ENCODE measurements at regions not wholly inside any gene's neighbourhood (a gene's known extent, or its start where the extent isn't known, plus 50 kb on each side); places are given as distances from the start of the nearest gene placed in this dataset.

- Histone ChIP-seq H3K27me3 (ENCODE audit: control insufficient read depth, insufficient read depth, low read length) (no peaks in the 10 kb centered on the region), H3K4me3 (ENCODE audit: low read depth, low read length) (no peak overlapping the region), H3K36me3 (ENCODE audit: control insufficient read depth, insufficient read depth, low read length) (no peaks in the 10 kb centered on the region)
- FAIRE-seq (no peak), DNase-seq (ENCODE audit: low read depth) (no peak)
- no peak for TF ChIP-seq CTCF (IDR thresholded peaks at IDR 0.05; ENCODE audit: insufficient read depth, low read length, severe bottlenecking)
These were observed 298.3 kb downstream of the CDH11 start for GRCh38 chr16:64823481-64824075.

GRCh38 chr16:64809876-64810629 is 311.8 kb downstream of the CDH11 start:
- Histone ChIP-seq H3K27me3 (ENCODE audit: control insufficient read depth, insufficient read depth, low read length) (no peaks in the 10 kb centered on the region), H3K4me3 (ENCODE audit: low read depth, low read length) (no peak overlapping the region), H3K36me3 (ENCODE audit: control insufficient read depth, insufficient read depth, low read length) (no peaks in the 10 kb centered on the region)
- no peak for TF ChIP-seq CTCF (IDR thresholded peaks at IDR 0.05; ENCODE audit: insufficient read depth, low read length, severe bottlenecking)
- DNase-seq (ENCODE audit: low read depth) (no peak), FAIRE-seq (no peak)

- H3K36me3 ChIP-seq (ENCODE audit: control insufficient read depth, insufficient read depth, low read length): no peaks in the 10 kb centered on the region
- H3K27me3 ChIP-seq (ENCODE audit: control insufficient read depth, insufficient read depth, low read length): no peaks in the 10 kb centered on the region
- TF ChIP-seq CTCF (IDR thresholded peaks at IDR 0.05; ENCODE audit: insufficient read depth, low read length, severe bottlenecking): no peak
- DNase-seq (ENCODE audit: low read depth) (no peak), FAIRE-seq (no peak)
- no peak overlapping the region for H3K4me3 ChIP-seq (ENCODE audit: low read depth, low read length)
These were observed 313.4 kb downstream of the CDH11 start for GRCh38 chr16:64808474-64808873.

- Histone ChIP-seq H3K4me3 (ENCODE audit: low read depth, low read length) (no peak overlapping the region), H3K36me3 (ENCODE audit: control insufficient read depth, insufficient read depth, low read length) (no peaks in the 10 kb centered on the region), H3K27me3 (ENCODE audit: control insufficient read depth, insufficient read depth, low read length) (no peaks in the 10 kb centered on the region)
- FAIRE-seq: no peak
- no peak for TF ChIP-seq CTCF (IDR thresholded peaks at IDR 0.05; ENCODE audit: insufficient read depth, low read length, severe bottlenecking)
- no peak for DNase-seq (ENCODE audit: low read depth)
These were observed 330.1 kb downstream of the CDH11 start for GRCh38 chr16:64791756-64792155.

- H3K36me3 ChIP-seq (ENCODE audit: control insufficient read depth, insufficient read depth, low read length): no peaks in the 10 kb centered on the region
- TF ChIP-seq CTCF (IDR thresholded peaks at IDR 0.05; ENCODE audit: insufficient read depth, low read length, severe bottlenecking): no peak
- DNase-seq (ENCODE audit: low read depth) (no peak), FAIRE-seq (no peak)
- no peak overlapping the region for H3K4me3 ChIP-seq (ENCODE audit: low read depth, low read length)
- no peaks in the 10 kb centered on the region for H3K27me3 ChIP-seq (ENCODE audit: control insufficient read depth, insufficient read depth, low read length)
These were observed 337.2 kb downstream of the CDH11 start for GRCh38 chr16:64784635-64785034.

Data from bronchial epithelial cell (primary cell).